IPS DF 19.7 (cell line): ENCODE measurements at regions not wholly inside any gene's neighbourhood (a gene's known extent, or its start where the extent isn't known, plus 50 kb on each side); places are given as distances from the start of the nearest gene placed in this dataset.
"Not testable (repeated sequence)": the region's sequence is repeated elsewhere in the genome, so short reads cannot be mapped to it uniquely, and the experiment has no call there.

ENCODE experiments used
- DNase-seq: peaks from one replicate; pipeline ENCODE4 v3.0.0-alpha.2; 2013; ENCODE audit warnings: low read depth, low spot score

GRCh38 chr10:2893158-2893845 lies 174.0 kb upstream of the PFKP start:
- DNase-seq: no peak

DNA sequence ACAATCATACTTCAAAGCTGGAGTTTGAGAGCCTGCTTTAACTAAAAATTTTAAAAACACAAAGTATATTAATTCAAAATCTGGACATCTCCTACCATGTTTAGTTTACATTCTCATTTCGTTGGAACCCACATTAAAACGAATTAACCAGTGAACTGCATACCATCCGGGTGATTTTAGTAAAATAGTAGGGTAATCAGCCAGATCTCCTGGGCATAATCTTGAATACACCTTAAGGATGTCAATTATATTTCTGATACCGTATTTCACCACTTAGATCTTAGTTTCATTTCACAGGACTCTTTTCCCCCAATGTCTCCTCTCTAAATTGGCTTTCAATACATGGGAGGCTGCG lies 175.6 kb upstream of the PFKP start:
- no peak for DNase-seq

DNA sequence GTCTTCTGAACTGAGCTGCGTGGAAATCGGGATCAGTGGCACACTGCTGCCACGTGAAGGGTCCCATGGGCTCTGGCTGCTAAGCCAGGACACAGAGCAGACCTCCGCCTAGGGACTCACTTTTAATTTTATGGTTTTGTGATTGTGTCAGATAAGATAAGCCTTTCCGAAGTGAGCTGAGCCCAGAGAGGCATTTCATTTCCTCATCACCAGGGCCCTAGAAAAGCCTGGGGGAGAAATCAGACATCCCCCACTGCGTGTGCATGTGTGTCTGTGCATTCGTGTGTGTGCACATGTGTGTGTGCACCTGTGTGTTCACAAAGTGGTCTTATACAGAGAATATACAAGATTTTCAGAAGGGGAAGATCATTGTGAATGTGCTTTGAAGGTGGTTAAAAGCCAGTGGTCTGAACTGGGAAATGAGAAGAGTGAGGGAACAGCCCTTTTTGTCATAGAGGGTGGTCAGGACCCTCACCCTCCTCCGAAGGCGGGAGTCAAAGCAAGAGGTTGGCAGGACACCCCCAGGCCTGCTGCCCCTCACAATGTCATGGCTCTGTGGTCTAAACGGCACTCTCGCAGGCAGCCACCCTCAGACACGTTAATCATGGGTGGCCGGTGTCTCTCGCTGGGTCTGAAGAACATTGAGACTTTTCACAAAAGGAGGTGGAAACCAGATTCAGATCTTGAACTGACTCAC lies 176.1 kb upstream of the PFKP start:
- DNase-seq: no peak

- no peak for DNase-seq
These were observed 177.3 kb upstream of the PFKP start for GRCh38 chr10:2890093-2890492.

DNA sequence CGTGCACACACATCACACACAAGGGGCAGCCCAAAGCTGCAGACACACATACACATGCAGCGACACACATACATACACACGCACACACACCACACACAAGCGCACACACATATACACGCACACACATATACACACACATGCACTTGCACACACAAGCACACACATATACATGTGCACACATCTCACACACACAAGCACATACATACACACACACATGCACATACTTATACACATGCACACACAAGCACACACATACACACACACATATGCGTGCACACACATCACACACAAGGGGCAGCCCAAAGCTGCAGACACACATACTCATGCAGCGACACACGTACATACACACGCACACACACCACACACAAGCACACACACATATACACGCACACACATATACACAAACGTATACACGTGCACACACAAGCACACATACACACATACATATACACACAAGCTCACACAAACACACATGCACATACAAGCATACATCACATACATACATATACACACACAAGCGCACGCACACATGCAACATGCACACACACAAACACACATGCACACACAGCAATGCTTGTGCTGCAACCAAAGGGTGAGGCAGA lies 178.8 kb upstream of the PFKP start:
- no peak for DNase-seq

DNA sequence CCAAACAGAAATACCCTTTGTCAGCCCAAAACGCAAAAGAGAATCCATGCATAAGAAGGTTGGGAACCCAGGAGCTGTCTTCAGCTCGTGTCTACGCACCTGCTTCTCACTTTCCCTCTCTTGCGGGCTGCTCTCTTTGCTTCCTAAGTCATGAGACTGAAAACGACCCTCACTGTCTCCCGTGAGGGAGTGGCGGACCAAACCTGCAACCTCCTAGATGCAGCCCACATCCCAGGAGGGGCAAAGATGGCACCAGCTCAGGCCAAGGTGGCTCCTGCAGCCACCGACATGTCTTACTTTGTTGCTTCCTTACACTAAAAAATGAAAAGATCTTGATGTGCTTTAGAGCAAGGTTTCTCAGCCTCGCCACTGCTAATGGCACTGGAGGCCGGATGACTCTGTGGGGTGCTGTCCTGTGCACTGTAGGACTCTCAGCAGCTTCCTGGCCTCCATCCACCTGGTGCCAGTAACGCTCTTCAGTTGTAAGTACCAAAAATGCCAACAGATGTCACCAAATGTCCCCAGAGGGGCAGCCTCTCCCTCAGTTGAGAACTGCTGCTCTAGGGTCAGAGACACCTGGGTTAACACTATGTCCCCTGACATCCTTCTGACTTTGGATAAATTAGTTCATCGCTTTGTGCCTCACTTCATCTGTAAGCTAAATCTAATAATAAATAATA lies 179.8 kb upstream of the PFKP start:
- no peak for DNase-seq

GRCh38 chr10:2886662-2887061 lies 180.7 kb upstream of the PFKP start:
- DNase-seq: no peak

- no peak for DNase-seq
These were observed 181.8 kb upstream of the PFKP start for GRCh38 chr10:2885288-2886278.

- not testable (repeated sequence) for DNase-seq
These were observed 183.3 kb upstream of the PFKP start for GRCh38 chr10:2883983-2884540.

GRCh38 chr10:2883238-2883637 lies 184.1 kb upstream of the PFKP start:
- DNase-seq: no peak

GRCh38 chr10:2882628-2883027 lies 184.7 kb upstream of the PFKP start:
- no peak for DNase-seq

- no peak for DNase-seq
These were observed 185.4 kb upstream of the PFKP start for GRCh38 chr10:2881720-2882620.

DNA sequence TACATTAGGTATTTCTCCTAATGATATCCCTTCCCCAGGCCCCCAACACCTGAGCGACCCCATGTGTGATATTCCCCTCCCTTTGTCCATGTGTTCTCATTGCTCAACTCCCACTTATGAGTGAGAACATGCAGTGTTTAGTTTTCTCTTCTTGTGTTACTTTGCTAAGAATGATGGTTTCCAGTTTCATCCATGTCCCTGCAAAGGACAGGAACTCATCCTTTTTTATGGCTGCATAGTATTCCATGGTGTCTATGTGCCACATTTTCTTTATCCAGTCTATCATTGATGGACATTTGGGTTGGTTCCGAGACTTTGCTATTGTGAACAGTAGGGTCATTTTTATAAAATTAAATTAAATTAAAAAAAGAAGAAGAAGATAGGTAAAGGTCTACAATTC lies 187.3 kb upstream of the PFKP start:
- not testable (repeated sequence) for DNase-seq

- no peak for DNase-seq
These were observed 188.5 kb upstream of the PFKP start for GRCh38 chr10:2878818-2879217.

DNA sequence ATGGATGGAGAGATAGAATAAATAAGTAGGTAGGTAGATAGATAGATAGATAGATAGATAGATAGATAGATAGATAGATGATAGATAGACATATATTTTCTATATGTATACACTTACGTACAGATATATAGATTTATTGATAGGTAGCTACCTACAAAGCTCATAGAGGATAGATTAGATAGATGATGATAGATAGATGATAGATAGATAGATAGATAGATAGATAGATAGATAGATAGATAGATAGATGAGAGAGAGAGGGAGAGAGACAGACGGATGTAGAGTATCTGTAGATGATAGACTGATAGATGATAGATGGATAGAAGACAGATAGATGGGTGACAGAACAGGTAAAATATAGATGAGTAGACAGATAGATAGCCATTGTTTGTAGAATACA lies 191.3 kb upstream of the PFKP start:
- no peak for DNase-seq

GRCh38 chr10:2874963-2875362 lies 192.4 kb upstream of the PFKP start:
- no peak for DNase-seq

GRCh38 chr10:2873769-2874168 lies 193.6 kb upstream of the PFKP start:
- no peak for DNase-seq

DNA sequence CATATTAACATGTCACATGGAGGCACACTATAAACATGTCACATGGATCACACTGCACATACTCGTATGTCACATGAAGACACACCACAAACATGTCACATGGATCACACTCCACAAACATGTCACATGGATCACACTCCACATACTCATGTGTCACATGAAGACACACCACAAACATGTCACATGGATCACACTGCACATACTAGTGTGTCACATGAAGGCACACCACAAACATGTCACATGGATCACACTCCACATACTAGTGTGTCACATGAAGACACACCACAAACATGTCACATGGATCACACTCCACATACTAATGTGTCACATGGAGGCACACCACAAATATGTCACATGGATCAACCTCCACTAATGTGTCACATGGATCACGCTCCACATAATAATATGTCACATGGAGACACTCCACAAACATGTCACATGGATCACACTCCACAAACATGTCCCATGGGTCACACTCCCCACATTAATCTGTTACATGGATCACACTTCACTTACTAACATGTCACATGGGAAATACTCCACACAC lies 195.6 kb upstream of the PFKP start:
- DNase-seq: no peak

- DNase-seq: no peak
These were observed 196.7 kb upstream of the PFKP start for GRCh38 chr10:2870654-2871053.
